ENCODE measurements at regions not wholly inside any gene's neighbourhood (a gene's known extent, or its start where the extent isn't known, plus 50 kb on each side); places are given as distances from the start of the nearest gene placed in this dataset.

DNA sequence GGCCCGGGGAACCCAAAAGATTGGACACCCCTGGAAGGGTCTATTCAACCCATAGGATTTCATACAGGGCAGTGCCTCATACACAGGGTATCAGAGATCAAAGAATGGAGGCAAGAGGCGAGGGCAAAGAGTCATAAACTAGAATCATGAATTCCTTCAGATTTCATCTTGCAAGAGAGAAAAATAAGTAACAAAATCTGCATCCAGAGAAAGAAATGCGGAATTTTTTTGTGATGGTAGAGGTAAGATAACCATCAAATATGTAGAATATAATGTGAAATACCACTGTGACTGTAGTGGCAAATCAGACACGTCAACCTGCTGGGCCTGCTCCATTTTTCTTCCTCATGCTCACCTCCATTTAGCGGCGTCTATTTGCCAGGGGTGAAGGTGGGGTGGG lies 143.6 kb downstream of the SNX18 start:
- Histone ChIP-seq H3K4me1 (peaks cover 0 to 32% (median 12%) of the 10 kb centered on the region in 12 donors), H3K4me3 (no peak overlapping the region), H3K9me3 (no peaks in the 10 kb centered on the region), H3K27ac (no peak overlapping the region), H3K27me3 (no peaks in the 10 kb centered on the region), H3K36me3 (no peaks in the 10 kb centered on the region)
- intact Hi-C loops (cut with DNase I) = no loop called here
- ATAC-seq (no peak), DNase-seq (no peak)
- TF ChIP-seq POLR2A (IDR thresholded peaks at IDR 0.05) (no peak), CTCF (IDR thresholded peaks at IDR 0.05) (no peak)
- 97 to 99% (median 98%) methylated on average over 6 of the region's 6 CpGs for whole genome bisulfite sequencing, 4 donors

- H3K27ac ChIP-seq = peak overlapping the region in 1 of 12 donors; percentile 11
Measured at GRCh38 chr5:54659700-54660131, 142.2 kb downstream of the SNX18 start.

DNA sequence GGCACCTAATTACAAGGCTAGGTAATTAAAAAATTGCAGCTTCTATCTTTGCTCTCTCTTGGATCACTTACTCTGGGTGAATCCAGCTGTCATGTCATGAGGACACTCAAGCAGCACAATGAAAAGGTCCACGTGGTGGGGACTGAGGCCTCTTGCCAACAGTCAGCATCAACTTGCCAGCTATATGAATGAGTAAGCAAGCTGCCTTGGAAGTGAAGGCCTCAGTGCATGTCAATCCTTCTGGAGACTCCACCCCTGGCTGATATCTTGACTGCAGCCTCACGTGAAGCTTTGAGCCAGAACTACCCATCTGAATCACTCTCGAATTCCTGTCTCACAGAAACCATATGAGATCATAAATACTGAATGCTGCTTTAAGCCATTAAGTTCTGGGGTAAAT lies 140.5 kb downstream of the SNX18 start:
- DNase-seq (peak in 2 of 5 donors; percentile 49 to 61), ATAC-seq (peak in 1 of 4 donors; percentile 67)
- intact Hi-C loops (cut with DNase I) = loop anchor here in 6 of 10 donors (5.0 to 10.0 kb wide), 5 partner anchors 44 to 187 kb away; no protein-coding TSS in a partner anchor
- TF ChIP-seq POLR2A (IDR thresholded peaks at IDR 0.05) (no peak), CTCF (IDR thresholded peaks at IDR 0.05) (no peak)
- H3K4me3 ChIP-seq = no peak overlapping the region
- 29 to 65% (median 54%) methylated on average over 3 of the region's 3 CpGs for WGBS, 4 donors
- H3K9me3 ChIP-seq = no peaks in the 10 kb centered on the region
- H3K36me3 ChIP-seq = no peaks in the 10 kb centered on the region
- H3K27ac ChIP-seq = peak overlapping the region in 2 of 12 donors; percentile 17 to 41
- peaks cover 0 to 25% (median 9%) of the 10 kb centered on the region in 12 donors for H3K4me1 ChIP-seq
- H3K27me3 ChIP-seq = no peaks in the 10 kb centered on the region

More at GRCh38 chr5:54659700-54660131, 142.2 kb downstream of the SNX18 start:
- peaks cover 0 to 38% (median 15%) of the 10 kb centered on the region in 12 donors for H3K4me1 ChIP-seq
- no peaks in the 10 kb centered on the region for H3K36me3 ChIP-seq
- no peak for DNase-seq
- WGBS, 4 donors = 68 to 81% (median 79%) methylated on average over 5 of the region's 5 CpGs
- TF ChIP-seq POLR2A (IDR thresholded peaks at IDR 0.05) (no peak), CTCF (IDR thresholded peaks at IDR 0.05) (no peak)
- H3K9me3 ChIP-seq = no peaks in the 10 kb centered on the region
- intact Hi-C loops (cut with DNase I) = loop anchor here in 6 of 10 donors (5.0 to 10.0 kb wide), 5 partner anchors 43 to 185 kb away; no protein-coding TSS in a partner anchor
- no peaks in the 10 kb centered on the region for H3K27me3 ChIP-seq
- no peak for ATAC-seq
- no peak overlapping the region for H3K4me3 ChIP-seq

- Histone ChIP-seq H3K9me3 (no peaks in the 10 kb centered on the region), H3K27ac (peak overlapping the region in 9 of 12 donors; percentile 29 to 77 (median 53)), H3K4me1 (peaks cover 0 to 36% (median 16%) of the 10 kb centered on the region in 12 donors), H3K27me3 (no peaks in the 10 kb centered on the region), H3K36me3 (no peaks in the 10 kb centered on the region), H3K4me3 (no peak overlapping the region)
- TF ChIP-seq CTCF (IDR thresholded peaks at IDR 0.05) (no peak), POLR2A (IDR thresholded peaks at IDR 0.05) (no peak)
- peak in 4 of 5 donors; percentile 34 to 71 (median 41) for DNase-seq
- WGBS, 4 donors = 17 to 25% (median 21%) methylated on average over 2 of the region's 2 CpGs
- intact Hi-C loops (cut with DNase I) = loop anchor here in 6 of 10 donors (5.0 to 10.0 kb wide), 5 partner anchors 46 to 189 kb away; no protein-coding TSS in a partner anchor
- peak; percentile 69 to 84 (median 79) for ATAC-seq
Measured at GRCh38 chr5:54656261-54656728, 138.7 kb downstream of the SNX18 start.
